Fibroblast of the aortic adventitia (primary cell): ENCODE measurements at regions not wholly inside any gene's neighbourhood (a gene's known extent, or its start where the extent isn't known, plus 50 kb on each side); places are given as distances from the start of the nearest gene placed in this dataset.

ENCODE experiments used
- DNase-seq: peaks from one replicate; pipeline ENCODE4 v3.0.0-alpha.2; 2010; ENCODE audit warnings: low read depth
- H3K4me3 ChIP-seq: 2 replicates; pipeline ENCODE4 v1.5.1; 2011; ENCODE audit warnings: low read depth, mild to moderate bottlenecking, control low read depth, low read length, moderate library complexity
- TF ChIP-seq, protein P1 (sequence below): IDR thresholded peaks from 2 replicates; pipeline ENCODE4 v1.5.1; 2011; ENCODE audit warnings: mild to moderate bottlenecking, low read length, control low read depth, inconsistent platforms; ENCODE audit not compliant: insufficient read depth

DNA sequence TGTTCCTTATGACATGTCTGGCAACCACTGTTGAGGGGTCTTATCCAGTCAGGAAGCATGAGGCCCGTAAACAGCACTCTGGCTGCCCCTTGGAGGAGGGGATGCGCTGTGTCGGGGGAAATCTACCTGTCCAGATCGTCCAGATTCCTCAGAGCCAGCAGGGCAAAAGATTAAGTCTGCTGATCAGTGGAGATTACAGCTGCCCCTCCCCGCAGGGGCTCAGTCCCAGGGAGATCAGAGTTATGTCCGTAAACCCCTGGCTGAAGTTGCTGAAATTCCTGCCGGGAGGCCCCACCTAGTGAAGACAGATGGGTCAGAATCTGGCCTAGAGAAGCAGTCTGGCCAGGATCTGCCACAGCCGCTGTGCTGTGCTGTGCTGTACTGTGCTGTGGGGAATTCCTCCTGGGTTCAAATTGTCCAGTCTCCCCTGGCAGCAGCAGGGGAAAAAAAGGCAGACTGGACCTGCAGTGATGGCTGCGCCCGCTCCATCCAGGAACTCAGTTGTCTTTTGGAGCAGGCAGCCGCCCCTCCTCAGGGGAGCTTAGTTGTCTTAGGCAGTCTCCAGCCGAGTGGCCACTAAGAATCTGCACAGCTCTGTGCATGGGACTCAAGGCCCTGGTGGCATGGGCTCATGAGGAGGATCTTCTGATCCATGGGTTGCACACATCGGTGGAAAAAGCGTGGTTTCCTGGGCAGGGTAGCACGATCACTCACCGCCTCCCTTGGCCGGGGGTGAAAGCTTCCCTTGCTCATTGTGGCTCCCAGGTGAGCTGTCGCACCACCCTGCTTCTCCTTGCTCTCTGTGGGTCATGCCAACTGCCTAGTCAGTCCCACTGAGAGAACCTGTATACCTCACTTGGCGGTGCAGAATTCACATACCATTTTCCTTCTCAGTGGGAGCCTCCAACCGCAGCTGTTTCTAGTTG, 1368.8 kb upstream of the ADGRB3 start:
- no peak for DNase-seq
- H3K4me3 ChIP-seq: no peak overlapping the region
- TF ChIP-seq, protein P1, sequence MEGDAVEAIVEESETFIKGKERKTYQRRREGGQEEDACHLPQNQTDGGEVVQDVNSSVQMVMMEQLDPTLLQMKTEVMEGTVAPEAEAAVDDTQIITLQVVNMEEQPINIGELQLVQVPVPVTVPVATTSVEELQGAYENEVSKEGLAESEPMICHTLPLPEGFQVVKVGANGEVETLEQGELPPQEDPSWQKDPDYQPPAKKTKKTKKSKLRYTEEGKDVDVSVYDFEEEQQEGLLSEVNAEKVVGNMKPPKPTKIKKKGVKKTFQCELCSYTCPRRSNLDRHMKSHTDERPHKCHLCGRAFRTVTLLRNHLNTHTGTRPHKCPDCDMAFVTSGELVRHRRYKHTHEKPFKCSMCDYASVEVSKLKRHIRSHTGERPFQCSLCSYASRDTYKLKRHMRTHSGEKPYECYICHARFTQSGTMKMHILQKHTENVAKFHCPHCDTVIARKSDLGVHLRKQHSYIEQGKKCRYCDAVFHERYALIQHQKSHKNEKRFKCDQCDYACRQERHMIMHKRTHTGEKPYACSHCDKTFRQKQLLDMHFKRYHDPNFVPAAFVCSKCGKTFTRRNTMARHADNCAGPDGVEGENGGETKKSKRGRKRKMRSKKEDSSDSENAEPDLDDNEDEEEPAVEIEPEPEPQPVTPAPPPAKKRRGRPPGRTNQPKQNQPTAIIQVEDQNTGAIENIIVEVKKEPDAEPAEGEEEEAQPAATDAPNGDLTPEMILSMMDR: no peak

DNA sequence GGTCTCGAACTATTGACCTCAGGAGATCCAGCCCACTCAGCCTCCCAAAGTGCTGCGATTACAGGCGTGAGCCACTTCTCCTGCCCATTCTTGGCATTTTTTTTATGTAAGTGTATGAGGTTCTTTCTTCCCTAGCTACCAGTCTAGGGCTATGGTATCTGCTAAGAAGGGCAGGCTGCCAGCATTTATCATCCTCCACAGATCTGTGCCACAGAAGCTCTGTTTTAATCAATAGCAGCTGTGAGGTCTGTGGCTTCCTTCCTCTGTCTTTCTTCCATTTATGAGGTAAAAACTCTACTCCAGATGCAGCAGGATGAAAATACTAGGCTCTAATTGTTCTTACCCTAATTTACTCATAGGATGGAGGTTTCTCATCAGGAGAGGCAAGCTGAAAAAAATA, 1382.4 kb upstream of the ADGRB3 start:
- no peak for DNase-seq
- TF ChIP-seq, protein P1: no peak
- no peak overlapping the region for H3K4me3 ChIP-seq

DNA sequence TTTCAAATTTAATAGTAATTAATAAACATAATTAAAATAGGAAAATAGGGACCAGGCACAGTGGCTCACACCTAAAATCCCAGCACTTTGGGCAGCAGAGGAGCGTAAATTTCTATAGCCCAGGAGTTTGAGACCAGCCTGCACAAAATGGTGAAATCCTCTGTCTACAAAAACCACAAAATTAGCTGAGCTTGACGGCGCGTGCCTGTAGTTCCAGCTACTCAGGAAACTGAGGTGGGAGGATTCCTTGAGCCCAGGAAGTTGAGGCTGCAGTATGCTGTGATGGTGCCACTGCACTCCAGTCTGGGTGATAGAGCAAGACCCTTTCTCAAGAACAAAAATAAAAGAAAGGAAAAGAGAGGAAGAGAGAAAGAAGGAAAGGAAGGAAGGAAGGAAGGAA, 1387.0 kb upstream of the ADGRB3 start:
- no peak overlapping the region for H3K4me3 ChIP-seq
- TF ChIP-seq, protein P1: no peak
- no peak for DNase-seq

DNA sequence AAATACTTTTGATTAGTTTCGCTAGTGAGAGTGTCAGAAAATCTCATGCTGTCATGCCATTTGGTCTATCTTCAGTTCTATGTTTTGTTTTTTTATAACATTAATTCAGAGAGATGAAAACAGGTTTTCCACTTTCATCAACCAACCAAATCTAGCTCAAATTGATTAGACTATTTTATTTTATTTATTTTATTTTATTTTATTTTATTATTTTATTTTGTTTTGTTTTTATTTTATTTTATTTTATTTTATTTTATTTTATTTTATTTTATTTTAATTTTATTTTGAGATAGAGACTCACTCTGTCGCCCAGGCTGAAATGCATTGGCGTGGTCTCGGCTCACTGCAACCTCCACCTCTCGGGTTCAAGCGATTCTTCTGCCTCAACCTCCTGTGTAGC, 1391.0 kb upstream of the ADGRB3 start:
- TF ChIP-seq, protein P1: no peak
- no peak for DNase-seq
- H3K4me3 ChIP-seq: no peak overlapping the region

DNA sequence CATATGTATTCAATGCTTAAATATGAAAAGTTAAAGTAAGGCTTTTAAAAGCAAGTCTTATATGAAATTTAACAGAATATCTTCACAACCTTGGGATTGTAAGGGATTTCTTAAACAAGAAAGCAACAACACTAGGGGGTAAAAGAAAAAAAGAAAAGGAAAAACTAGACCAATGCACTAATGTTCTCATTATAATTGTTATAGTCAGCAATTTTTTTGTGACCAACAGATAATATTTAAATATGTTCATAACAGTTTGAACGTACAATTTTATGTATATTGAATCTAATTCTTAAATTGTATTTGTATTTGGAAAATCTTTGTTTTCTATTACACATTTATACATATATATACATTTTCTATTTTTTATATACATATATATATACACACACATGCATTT, 1397.8 kb upstream of the ADGRB3 start:
- TF ChIP-seq, protein P1: no peak
- no peak for DNase-seq
- no peak overlapping the region for H3K4me3 ChIP-seq

DNA sequence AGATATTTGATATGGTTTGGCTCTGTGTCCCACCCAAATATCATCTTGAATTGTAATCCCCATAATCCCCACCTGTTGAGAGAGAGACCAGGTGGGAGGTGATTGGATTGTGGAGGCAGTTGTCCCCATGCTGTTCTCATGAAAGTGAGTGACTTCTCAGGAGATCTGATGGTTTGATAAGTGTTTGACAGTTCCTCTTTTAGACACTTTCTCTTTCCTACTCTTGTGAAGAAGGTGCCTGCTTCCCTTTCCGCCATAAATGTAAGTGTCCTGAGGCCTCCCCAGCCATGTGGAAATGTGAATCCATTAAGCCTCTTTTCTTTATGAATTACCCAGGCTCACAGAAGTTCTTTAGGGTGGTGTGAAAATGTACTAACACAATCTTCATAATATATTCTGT, 1404.0 kb upstream of the ADGRB3 start:
- TF ChIP-seq, protein P1: no peak

More for the DNA sequence above, 1404.0 kb upstream of the ADGRB3 start:
- DNase-seq: no peak
- H3K4me3 ChIP-seq: no peak overlapping the region
